ENCODE measurements at regions not wholly inside any gene's neighbourhood (a gene's known extent, or its start where the extent isn't known, plus 50 kb on each side); places are given as distances from the start of the nearest gene placed in this dataset.
"Not testable (repeated sequence)": the region's sequence is repeated elsewhere in the genome, so short reads cannot be mapped to it uniquely, and the experiment has no call there.

DNA sequence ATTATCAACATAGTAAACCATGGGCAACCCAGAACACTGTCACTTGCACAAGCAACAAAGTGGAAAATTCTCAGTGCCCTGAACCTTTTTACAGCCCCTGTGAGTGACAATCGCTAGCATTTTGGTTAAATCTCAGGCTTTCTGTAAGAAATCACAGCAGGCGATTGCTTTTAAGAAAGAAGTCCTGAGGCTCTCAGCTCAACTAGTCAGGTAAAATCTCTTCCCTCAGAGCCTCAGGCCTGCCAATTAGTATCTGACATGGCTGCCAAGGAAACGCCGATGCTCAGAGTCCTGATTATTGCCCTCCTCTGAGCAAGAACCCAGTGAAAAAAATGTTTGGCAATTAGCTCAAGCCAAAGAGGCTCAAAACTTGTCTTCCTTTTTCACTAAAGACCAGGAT, 530.8 kb downstream of the DIPK2A start:
- BruUV-seq (replicated peaks): no TSS peak
- Histone ChIP-seq H3K9me3 (ENCODE audit: insufficient read depth, low read depth) (no peaks in the 10 kb centered on the region), H3K4me2 (no peak overlapping the region), H3K36me3 (ENCODE audit: low read depth) (no peaks in the 10 kb centered on the region), H3K4me3 (no peak overlapping the region), H3K79me2 (ENCODE audit: low read depth) (no peaks in the 10 kb centered on the region), H3F3A (ENCODE audit: insufficient read depth, low read depth) (no peaks in the 10 kb centered on the region), H2AFZ (no peak overlapping the region), H4K20me1 (ENCODE audit: insufficient read depth) (no peaks in the 10 kb centered on the region), H3K9me2 (ENCODE audit: insufficient read depth) (no peaks in the 10 kb centered on the region), H3K27ac (no peak overlapping the region), H3K27me3 (ENCODE audit: insufficient read depth, low read depth) (no peaks in the 10 kb centered on the region), H3K4me1 (replicated peaks; ENCODE audit: insufficient read depth) (no peaks in the 10 kb centered on the region)
- TF ChIP-seq, protein P1, sequence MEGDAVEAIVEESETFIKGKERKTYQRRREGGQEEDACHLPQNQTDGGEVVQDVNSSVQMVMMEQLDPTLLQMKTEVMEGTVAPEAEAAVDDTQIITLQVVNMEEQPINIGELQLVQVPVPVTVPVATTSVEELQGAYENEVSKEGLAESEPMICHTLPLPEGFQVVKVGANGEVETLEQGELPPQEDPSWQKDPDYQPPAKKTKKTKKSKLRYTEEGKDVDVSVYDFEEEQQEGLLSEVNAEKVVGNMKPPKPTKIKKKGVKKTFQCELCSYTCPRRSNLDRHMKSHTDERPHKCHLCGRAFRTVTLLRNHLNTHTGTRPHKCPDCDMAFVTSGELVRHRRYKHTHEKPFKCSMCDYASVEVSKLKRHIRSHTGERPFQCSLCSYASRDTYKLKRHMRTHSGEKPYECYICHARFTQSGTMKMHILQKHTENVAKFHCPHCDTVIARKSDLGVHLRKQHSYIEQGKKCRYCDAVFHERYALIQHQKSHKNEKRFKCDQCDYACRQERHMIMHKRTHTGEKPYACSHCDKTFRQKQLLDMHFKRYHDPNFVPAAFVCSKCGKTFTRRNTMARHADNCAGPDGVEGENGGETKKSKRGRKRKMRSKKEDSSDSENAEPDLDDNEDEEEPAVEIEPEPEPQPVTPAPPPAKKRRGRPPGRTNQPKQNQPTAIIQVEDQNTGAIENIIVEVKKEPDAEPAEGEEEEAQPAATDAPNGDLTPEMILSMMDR (conservative IDR thresholded peaks at IDR 0.05): no peak
- no peak for TF ChIP-seq EZH2 (IDR thresholded peaks at IDR 0.05; ENCODE audit: low read depth)
- CTCF ChIA-PET: no interaction called here
- no peak for DNase-seq
- intact Hi-C loops (cut with micrococcal nuclease; ENCODE audit: unreplicated experiment): no loop called here
- POLR2A ChIA-PET (ENCODE audit: unreplicated experiment): no interaction called here

DNA sequence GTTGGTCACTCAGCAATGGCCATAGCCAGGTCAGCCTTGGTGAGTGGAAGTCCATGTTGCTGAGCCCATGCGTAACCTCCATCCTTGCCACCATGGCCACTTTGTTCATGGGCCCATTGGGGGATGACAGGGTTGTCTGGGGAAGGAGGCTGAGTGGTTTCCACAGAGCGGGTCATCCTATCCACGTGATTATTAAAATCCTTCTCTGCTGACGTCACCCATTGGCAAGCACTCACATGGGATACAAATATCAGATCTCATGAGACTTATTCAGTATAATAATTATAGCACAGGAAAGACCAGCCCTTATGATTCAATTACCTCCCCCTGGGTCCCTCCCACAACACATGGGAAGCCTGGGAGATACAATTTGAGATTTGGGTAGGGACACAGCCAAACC, 534.8 kb downstream of the DIPK2A start:
- H3K4me2 ChIP-seq; H2AFZ ChIP-seq; H3K9me2 ChIP-seq (ENCODE audit: insufficient read depth); CTCF ChIA-PET; H3K4me1 ChIP-seq (replicated peaks; ENCODE audit: insufficient read depth); H3F3A ChIP-seq (ENCODE audit: insufficient read depth, low read depth); intact Hi-C loops (cut with micrococcal nuclease; ENCODE audit: unreplicated experiment); H3K4me3 ChIP-seq; POLR2A ChIA-PET (ENCODE audit: unreplicated experiment); H3K9me3 ChIP-seq (ENCODE audit: insufficient read depth, low read depth); H3K27ac ChIP-seq; BruUV-seq (replicated peaks); H3K36me3 ChIP-seq (ENCODE audit: low read depth); H4K20me1 ChIP-seq (ENCODE audit: insufficient read depth); DNase-seq; H3K27me3 ChIP-seq (ENCODE audit: insufficient read depth, low read depth); H3K79me2 ChIP-seq (ENCODE audit: low read depth): not testable (repeated sequence)

DNA sequence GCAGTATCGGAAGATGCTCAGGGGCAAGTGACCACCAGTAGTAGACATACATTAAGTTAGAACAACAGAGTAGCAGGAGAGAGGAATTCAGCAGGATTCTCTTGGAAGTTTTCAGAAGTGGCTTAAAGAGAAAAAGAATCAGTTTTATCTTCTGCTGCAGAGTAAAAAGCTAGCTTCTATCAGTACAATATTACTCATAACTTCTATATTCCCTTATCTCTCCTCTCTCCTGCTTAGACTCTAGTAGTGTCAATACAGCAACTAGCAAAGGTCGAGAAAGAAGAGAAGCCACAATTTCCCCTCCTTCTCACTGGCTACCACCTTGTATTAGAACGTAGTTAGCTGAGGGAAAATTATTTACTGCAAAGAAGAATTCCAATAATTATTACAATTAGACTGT, 539.7 kb downstream of the DIPK2A start:
- H3K9me3 ChIP-seq (ENCODE audit: insufficient read depth, low read depth): no peaks in the 10 kb centered on the region
- H3K27me3 ChIP-seq (ENCODE audit: insufficient read depth, low read depth): no peaks in the 10 kb centered on the region
- no TSS peak for BruUV-seq (replicated peaks)
- H2AFZ ChIP-seq: peak overlapping the region; percentile 50; the same call in 1 of the 2 replicates
- H4K20me1 ChIP-seq (ENCODE audit: insufficient read depth): no peaks in the 10 kb centered on the region; the same call in 1 of the 2 replicates
- CTCF ChIA-PET: no interaction called here
- no peaks in the 10 kb centered on the region for H3F3A ChIP-seq (ENCODE audit: insufficient read depth, low read depth)
- TF ChIP-seq, protein P1 (conservative IDR thresholded peaks at IDR 0.05): no peak
- no peak for TF ChIP-seq EZH2 (IDR thresholded peaks at IDR 0.05; ENCODE audit: low read depth)
- H3K9me2 ChIP-seq (ENCODE audit: insufficient read depth): no peaks in the 10 kb centered on the region
- no peaks in the 10 kb centered on the region for H3K36me3 ChIP-seq (ENCODE audit: low read depth)
- H3K4me2 ChIP-seq: no peak overlapping the region
- H3K79me2 ChIP-seq (ENCODE audit: low read depth): no peaks in the 10 kb centered on the region
- no peak overlapping the region for H3K4me3 ChIP-seq
- no peaks in the 10 kb centered on the region for H3K4me1 ChIP-seq (replicated peaks; ENCODE audit: insufficient read depth)
- intact Hi-C loops (cut with micrococcal nuclease; ENCODE audit: unreplicated experiment): no loop called here
- no peak for DNase-seq
- POLR2A ChIA-PET (ENCODE audit: unreplicated experiment): no interaction called here
- no peak overlapping the region for H3K27ac ChIP-seq

DNA sequence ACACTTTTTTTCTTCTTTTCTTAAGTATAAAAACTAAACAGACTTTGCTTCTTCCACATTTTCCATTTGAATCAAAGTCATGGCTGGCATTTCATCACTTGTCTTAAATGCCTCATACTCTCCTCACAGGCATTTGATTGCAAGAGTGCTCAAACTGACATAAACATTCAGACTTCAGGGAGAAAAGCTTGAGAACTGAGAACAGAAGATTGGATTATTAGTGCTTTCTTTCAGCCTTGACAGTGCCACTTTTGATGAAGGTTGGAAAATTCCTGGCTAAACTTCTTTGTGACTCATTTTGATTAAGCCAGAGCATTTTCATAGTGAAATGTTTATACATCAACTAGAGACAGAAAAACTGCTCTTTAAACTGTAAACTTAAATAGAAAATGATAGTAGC, 544.4 kb downstream of the DIPK2A start:
- no TSS peak for BruUV-seq (replicated peaks)
- H3K79me2 ChIP-seq (ENCODE audit: low read depth): no peaks in the 10 kb centered on the region
- H3K4me2 ChIP-seq: no peak overlapping the region
- H3K27me3 ChIP-seq (ENCODE audit: insufficient read depth, low read depth): no peaks in the 10 kb centered on the region
- TF ChIP-seq EZH2 (IDR thresholded peaks at IDR 0.05; ENCODE audit: low read depth): no peak
- TF ChIP-seq, protein P1 (conservative IDR thresholded peaks at IDR 0.05): no peak
- no peaks in the 10 kb centered on the region for H3K9me2 ChIP-seq (ENCODE audit: insufficient read depth)
- H4K20me1 ChIP-seq (ENCODE audit: insufficient read depth): no peaks in the 10 kb centered on the region; the same call in 1 of the 2 replicates
- no peak overlapping the region for H3K4me3 ChIP-seq
- no peak for DNase-seq
- intact Hi-C loops (cut with micrococcal nuclease; ENCODE audit: unreplicated experiment): no loop called here
- no peaks in the 10 kb centered on the region for H3F3A ChIP-seq (ENCODE audit: insufficient read depth, low read depth)
- H3K4me1 ChIP-seq (replicated peaks; ENCODE audit: insufficient read depth): no peaks in the 10 kb centered on the region
- CTCF ChIA-PET: no interaction called here
- no peaks in the 10 kb centered on the region for H3K9me3 ChIP-seq (ENCODE audit: insufficient read depth, low read depth)
- POLR2A ChIA-PET (ENCODE audit: unreplicated experiment): no interaction called here
- H2AFZ ChIP-seq: no peak overlapping the region
- no peak overlapping the region for H3K27ac ChIP-seq
- H3K36me3 ChIP-seq (ENCODE audit: low read depth): no peaks in the 10 kb centered on the region

All from PC-9 (cell line).